HepG2 (cell line): ENCODE measurements at regions not wholly inside any gene's neighbourhood (a gene's known extent, or its start where the extent isn't known, plus 50 kb on each side); places are given as distances from the start of the nearest gene placed in this dataset.

Experiments used
- HNF4A ChIP-seq: sonication (generic); formaldehyde crosslinking; IDR thresholded peaks from 2 replicates; pipeline ENCODE4 v1.4.0; 2020; ENCODE audit warnings: missing genetic modification reagents
- SAFB2 ChIP-seq: sonication (generic); formaldehyde crosslinking; IDR thresholded peaks from 2 replicates; pipeline ENCODE4 v1.5.1; 2020; ENCODE audit warnings: missing genetic modification reagents, low read depth, mild to moderate bottlenecking, borderline replicate concordance
- SALL1 ChIP-seq: sonication (generic); formaldehyde crosslinking; IDR thresholded peaks from 2 replicates; pipeline ENCODE4 v1.8.0; 2022; ENCODE audit warnings: mild to moderate bottlenecking, missing genetic modification reagents
- ZNF207 ChIP-seq: fragments of 450-650 bp; IDR thresholded peaks from 2 replicates; pipeline ENCODE4 v1.6.1; 2016; ENCODE audit warnings: antibody characterized with exemption, borderline replicate concordance
- ZNF263 ChIP-seq: sonication (generic); formaldehyde crosslinking; IDR thresholded peaks from 2 replicates; pipeline ENCODE4 v1.4.0; 2020; ENCODE audit warnings: missing genetic modification reagents
- ZNF333 ChIP-seq: sonication (generic); formaldehyde crosslinking; IDR thresholded peaks from 2 replicates; pipeline ENCODE4 v1.4.0; 2020; ENCODE audit warnings: mild to moderate bottlenecking, missing genetic modification reagents, borderline replicate concordance
- ZNF644 ChIP-seq: IDR thresholded peaks from 2 replicates; pipeline ENCODE4 v1.6.1; 2016; ENCODE audit warnings: low read depth
- ZNF850 ChIP-seq: sonication (generic); formaldehyde crosslinking; conservative IDR thresholded peaks from 2 replicates; pipeline ENCODE4 v1.9.0; 2021; ENCODE audit warnings: mild to moderate bottlenecking, missing genetic modification reagents
- TF ChIP-seq, protein P1 (sequence below): fragments of 450-650 bp; IDR thresholded peaks from 2 replicates; pipeline ENCODE4 v1.6.1; 2017
- TF ChIP-seq, protein P2 (sequence below): sonication (generic); formaldehyde crosslinking; conservative IDR thresholded peaks from 2 replicates; pipeline ENCODE4 v1.5.0; 2020; ENCODE audit warnings: missing genetic modification reagents
- TF ChIP-seq, protein P3 (sequence below): sonication (generic); formaldehyde crosslinking; IDR thresholded peaks from 2 replicates; pipeline ENCODE4 v1.8.0; 2022; ENCODE audit warnings: mild to moderate bottlenecking, missing genetic modification reagents
- TF ChIP-seq, protein P4 (sequence below): sonication (generic); formaldehyde crosslinking; IDR thresholded peaks from 2 replicates; pipeline ENCODE4 v1.5.1; 2020; ENCODE audit warnings: missing genetic modification reagents, mild to moderate bottlenecking, borderline replicate concordance
- TF ChIP-seq, protein P5 (sequence below): sonication (generic); formaldehyde crosslinking; IDR thresholded peaks from 2 replicates; pipeline ENCODE4 v1.4.0; 2020; ENCODE audit warnings: missing genetic modification reagents, low read depth, mild to moderate bottlenecking, borderline replicate concordance
- TF ChIP-seq, protein P6 (sequence below): sonication (generic); formaldehyde crosslinking; IDR thresholded peaks from 2 replicates; pipeline ENCODE4 v1.4.0; 2020; ENCODE audit warnings: mild to moderate bottlenecking, missing genetic modification reagents

DNA sequence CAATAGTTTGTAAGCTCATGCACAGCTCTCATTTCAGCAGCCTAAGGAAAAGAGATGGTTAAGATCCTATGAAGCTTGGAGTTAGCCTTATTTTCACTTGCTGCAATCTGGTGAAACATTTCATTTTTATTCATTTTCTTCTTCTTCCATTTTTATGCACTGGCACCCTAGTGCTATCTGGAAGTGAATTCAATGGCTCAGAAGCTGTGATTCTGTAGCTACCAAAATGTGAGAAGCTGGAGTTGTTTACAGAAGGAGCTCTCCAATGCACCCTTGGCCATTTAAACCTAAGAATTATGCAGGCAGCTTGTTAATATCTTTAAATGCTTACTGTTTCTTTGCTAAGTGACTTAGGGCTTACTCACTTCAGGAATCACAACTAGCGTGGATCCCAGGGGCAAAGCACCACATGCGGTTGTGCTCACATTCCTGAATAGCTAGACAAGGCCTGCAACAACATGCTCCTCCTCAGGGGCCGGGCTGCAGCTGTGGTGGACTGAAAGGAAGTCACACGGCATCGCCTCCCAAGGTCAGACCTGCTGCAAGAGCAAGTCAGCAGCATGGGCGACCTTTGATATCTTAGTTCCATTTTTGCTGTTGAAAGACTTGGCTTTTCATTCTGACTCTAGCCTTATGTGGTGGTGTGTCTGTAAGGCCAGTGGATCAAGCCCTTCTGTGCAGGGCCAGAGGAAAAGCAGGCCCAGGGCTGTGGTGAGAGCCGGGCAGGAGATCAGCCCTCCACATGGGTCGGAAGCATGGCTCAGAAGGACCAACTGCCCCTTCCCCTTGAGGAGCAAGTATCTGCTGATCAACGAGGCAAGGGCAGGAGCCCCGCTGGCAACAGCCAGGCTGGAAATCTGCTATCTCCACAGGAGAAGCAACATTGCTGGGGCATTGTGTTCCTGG lies 91.9 kb upstream of the MBL2 start (continued):
- peak; percentile 51 for TF ChIP-seq HNF4A (CRISPR knock-in tag)
- TF ChIP-seq, protein P1, sequence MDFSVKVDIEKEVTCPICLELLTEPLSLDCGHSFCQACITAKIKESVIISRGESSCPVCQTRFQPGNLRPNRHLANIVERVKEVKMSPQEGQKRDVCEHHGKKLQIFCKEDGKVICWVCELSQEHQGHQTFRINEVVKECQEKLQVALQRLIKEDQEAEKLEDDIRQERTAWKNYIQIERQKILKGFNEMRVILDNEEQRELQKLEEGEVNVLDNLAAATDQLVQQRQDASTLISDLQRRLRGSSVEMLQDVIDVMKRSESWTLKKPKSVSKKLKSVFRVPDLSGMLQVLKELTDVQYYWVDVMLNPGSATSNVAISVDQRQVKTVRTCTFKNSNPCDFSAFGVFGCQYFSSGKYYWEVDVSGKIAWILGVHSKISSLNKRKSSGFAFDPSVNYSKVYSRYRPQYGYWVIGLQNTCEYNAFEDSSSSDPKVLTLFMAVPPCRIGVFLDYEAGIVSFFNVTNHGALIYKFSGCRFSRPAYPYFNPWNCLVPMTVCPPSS = no peak
- TF ChIP-seq, protein P2, sequence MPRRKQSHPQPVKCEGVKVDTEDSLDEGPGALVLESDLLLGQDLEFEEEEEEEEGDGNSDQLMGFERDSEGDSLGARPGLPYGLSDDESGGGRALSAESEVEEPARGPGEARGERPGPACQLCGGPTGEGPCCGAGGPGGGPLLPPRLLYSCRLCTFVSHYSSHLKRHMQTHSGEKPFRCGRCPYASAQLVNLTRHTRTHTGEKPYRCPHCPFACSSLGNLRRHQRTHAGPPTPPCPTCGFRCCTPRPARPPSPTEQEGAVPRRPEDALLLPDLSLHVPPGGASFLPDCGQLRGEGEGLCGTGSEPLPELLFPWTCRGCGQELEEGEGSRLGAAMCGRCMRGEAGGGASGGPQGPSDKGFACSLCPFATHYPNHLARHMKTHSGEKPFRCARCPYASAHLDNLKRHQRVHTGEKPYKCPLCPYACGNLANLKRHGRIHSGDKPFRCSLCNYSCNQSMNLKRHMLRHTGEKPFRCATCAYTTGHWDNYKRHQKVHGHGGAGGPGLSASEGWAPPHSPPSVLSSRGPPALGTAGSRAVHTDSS (CRISPR knock-in tag) = no peak
- TF ChIP-seq, protein P3, sequence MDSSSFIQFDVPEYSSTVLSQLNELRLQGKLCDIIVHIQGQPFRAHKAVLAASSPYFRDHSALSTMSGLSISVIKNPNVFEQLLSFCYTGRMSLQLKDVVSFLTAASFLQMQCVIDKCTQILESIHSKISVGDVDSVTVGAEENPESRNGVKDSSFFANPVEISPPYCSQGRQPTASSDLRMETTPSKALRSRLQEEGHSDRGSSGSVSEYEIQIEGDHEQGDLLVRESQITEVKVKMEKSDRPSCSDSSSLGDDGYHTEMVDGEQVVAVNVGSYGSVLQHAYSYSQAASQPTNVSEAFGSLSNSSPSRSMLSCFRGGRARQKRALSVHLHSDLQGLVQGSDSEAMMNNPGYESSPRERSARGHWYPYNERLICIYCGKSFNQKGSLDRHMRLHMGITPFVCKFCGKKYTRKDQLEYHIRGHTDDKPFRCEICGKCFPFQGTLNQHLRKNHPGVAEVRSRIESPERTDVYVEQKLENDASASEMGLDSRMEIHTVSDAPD = no peak
- no peak for TF ChIP-seq ZNF850 (CRISPR knock-in tag)
- TF ChIP-seq ZNF333 (CRISPR knock-in tag) = no peak
- TF ChIP-seq ZNF644 (CRISPR knock-in tag) = peak; percentile 65; the same call in 1 of the 2 replicates
- no peak for TF ChIP-seq ZNF207
- no peak for TF ChIP-seq ZNF263 (CRISPR knock-in tag)
- TF ChIP-seq, protein P4, sequence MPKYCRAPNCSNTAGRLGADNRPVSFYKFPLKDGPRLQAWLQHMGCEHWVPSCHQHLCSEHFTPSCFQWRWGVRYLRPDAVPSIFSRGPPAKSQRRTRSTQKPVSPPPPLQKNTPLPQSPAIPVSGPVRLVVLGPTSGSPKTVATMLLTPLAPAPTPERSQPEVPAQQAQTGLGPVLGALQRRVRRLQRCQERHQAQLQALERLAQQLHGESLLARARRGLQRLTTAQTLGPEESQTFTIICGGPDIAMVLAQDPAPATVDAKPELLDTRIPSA (CRISPR knock-in tag) = no peak
- TF ChIP-seq SAFB2 (CRISPR knock-in tag) = no peak
- TF ChIP-seq, protein P5, sequence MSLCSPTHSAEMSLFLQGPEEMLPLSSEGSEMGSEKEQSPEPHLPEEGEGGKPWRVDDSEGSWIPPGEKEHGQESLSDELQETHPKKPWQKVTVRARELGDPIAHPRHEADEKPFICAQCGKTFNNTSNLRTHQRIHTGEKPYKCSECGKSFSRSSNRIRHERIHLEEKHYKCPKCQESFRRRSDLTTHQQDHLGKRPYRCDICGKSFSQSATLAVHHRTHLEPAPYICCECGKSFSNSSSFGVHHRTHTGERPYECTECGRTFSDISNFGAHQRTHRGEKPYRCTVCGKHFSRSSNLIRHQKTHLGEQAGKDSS (CRISPR knock-in tag) = no peak
- peak; percentile 42; the same call in 1 of the 2 replicates for TF ChIP-seq SALL1
- TF ChIP-seq, protein P6, sequence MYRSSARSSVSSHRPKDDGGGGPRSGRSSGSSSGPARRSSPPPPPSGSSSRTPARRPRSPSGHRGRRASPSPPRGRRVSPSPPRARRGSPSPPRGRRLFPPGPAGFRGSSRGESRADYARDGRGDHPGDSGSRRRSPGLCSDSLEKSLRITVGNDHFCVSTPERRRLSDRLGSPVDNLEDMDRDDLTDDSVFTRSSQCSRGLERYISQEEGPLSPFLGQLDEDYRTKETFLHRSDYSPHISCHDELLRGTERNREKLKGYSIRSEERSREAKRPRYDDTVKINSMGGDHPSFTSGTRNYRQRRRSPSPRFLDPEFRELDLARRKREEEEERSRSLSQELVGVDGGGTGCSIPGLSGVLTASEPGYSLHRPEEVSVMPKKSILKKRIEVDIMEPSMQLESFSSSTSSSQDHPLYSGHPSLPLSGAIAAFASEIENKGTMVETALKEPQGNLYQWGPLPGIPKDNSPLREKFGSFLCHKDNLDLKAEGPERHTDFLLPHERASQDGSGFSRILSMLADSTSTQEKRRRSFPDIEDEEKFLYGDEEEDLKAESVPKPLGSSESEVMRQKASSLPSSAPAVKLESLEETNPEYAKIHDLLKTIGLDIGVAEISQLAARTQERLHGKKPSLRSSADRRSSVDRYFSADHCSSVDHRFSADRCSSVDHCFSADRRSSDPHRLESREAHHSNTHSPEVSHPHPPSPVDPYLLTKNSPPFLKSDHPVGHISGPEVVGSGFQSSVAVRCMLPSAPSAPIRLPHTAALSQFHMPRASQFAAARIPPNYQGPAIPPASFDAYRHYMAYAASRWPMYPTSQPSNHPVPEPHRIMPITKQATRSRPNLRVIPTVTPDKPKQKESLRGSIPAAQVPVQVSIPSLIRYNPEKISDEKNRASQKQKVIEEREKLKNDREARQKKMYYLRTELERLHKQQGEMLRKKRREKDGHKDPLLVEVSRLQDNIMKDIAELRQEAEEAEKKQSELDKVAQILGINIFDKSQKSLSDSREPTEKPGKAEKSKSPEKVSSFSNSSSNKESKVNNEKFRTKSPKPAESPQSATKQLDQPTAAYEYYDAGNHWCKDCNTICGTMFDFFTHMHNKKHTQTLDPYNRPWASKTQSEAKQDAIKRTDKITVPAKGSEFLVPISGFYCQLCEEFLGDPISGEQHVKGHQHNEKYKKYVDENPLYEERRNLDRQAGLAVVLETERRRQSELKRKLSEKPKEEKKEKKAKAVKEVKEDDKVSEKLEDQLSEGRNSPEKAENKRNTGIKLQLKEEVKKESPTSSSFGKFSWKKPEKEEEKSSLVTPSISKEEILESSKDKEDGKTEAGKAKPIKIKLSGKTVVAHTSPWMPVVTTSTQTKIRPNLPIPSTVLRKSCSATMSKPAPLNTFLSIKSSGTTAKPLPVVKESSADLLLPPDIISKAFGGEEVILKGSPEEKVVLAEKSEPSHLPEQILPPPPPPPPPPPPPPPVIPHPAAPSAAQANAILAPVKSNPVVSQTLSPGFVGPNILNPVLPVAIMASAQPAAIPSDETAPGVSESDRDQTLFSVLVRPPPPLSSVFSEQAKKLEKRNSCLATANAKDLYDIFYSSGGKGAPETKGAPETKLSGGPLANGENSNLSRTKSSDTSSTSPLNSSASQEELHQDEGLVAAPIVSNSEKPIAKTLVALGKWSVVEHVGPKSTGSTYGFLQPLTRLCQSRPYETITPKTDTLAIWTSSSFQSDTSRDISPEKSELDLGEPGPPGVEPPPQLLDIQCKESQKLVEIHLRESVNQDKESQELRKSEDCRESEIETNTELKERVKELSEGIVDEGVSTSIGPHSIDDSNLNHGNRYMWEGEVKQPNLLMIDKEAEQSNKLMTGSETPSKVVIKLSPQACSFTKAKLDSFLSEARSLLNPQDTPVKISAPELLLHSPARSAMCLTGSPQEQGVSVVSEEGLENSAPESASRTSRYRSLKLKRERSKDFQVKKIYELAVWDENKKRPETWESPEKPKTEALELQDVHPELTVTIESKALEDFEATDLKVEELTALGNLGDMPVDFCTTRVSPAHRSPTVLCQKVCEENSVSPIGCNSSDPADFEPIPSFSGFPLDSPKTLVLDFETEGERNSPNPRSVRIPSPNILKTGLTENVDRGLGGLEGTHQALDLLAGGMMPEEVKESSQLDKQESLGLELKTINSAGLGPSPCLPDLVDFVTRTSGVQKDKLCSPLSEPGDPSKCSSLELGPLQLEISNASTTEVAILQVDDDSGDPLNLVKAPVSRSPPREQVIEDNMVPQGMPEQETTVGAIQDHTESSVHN = no peak
